GM12878 (cell line): ENCODE measurements at regions not wholly inside any gene's neighbourhood (a gene's known extent, or its start where the extent isn't known, plus 50 kb on each side); places are given as distances from the start of the nearest gene placed in this dataset.

Experiments used
- ATAC-seq: fragments of 200-7000 bp; cut with Tn5 transposase; 3 replicates; pipeline ENCODE4 v1.9.1; 2020; ENCODE audit warnings: mild to moderate bottlenecking, moderate library complexity
- BruUV-seq: library from RNA; stranded (reverse); fragments of 400-500 nt; replicated peaks from 2 replicates; lab custom pipeline; 2021; lab: Mats Ljungman, UMichigan
- CTCF ChIA-PET: fragments of 300-600 bp; sonication (Branson Sonifier 250); formaldehyde crosslinking; extraction: SDS; loops from one replicate; lab custom pipeline; 2021; ENCODE audit warnings: inconsistent platforms; lab: Yijun Ruan, JAX
- POLR2A ChIA-PET: fragments of 350-600 bp; formaldehyde crosslinking; extraction: SDS; loops from one replicate; lab custom pipeline; 2021; ENCODE audit warnings: inconsistent platforms; lab: Charles Lee
- RAD21 ChIA-PET: fragments of 300-600 bp; sonication (Branson Sonifier 250); formaldehyde crosslinking; loops from one replicate; lab custom pipeline; 2023; ENCODE audit warnings: antibody characterized with exemption; ENCODE audit not compliant: unreplicated experiment; lab: Charles Lee
- SMC1A ChIA-PET: fragments of 300-600 bp; sonication (Branson Sonifier 250); formaldehyde crosslinking; loops from one replicate; lab custom pipeline; 2023; ENCODE audit not compliant: unreplicated experiment, uncharacterized antibody; lab: Charles Lee
- DNase-seq: peaks from one replicate; pipeline ENCODE4 v3.0.0-alpha.2; 2011; ENCODE audit warnings: low read depth, low spot score
- FAIRE-seq: peaks from 3 replicates; lab custom pipeline; 2011; peaks lifted over from hg19 to GRCh38; lab: Jason Lieb, UNC
- H2AFZ ChIP-seq: 2 replicates; pipeline ENCODE4 v1.6.0; 2011; ENCODE audit warnings: low read depth, low read length, control low read depth; ENCODE audit not compliant: control insufficient read depth
- H3K27ac ChIP-seq: 2 replicates; pipeline ENCODE4 v1.5.1; 2011; ENCODE audit warnings: control low read depth; ENCODE audit not compliant: control insufficient read depth, insufficient read depth
- H3K27me3 ChIP-seq, 2 experiments: replicated peaks in 1 of 2; 2 replicates each; pipeline versions ENCODE4 v1.6.0 to v1.6.1; 2011; ENCODE audit warnings: low read length in 1 of 2; ENCODE audit not compliant: control insufficient read depth in 2 of 2, insufficient read depth in 2 of 2
- H3K36me3 ChIP-seq, 2 experiments: 2 replicates each; pipeline ENCODE4 v1.5.1; 2011; ENCODE audit warnings: low read length in 1 of 2; ENCODE audit not compliant: control insufficient read depth in 2 of 2, insufficient read depth in 2 of 2
- H3K4me1 ChIP-seq: 2 replicates; pipeline ENCODE4 v1.6.1; 2011; ENCODE audit warnings: mild to moderate bottlenecking, low read length, moderate library complexity, mixed read lengths; ENCODE audit not compliant: control insufficient read depth, insufficient read depth
- H3K4me2 ChIP-seq: 2 replicates; pipeline ENCODE4 v1.6.0; 2011; ENCODE audit warnings: control low read depth; ENCODE audit not compliant: control insufficient read depth, insufficient read depth
- H3K4me3 ChIP-seq: fragments of 200-600 bp; sonication (generic); 2 replicates; pipeline ENCODE4 v1.5.1; 2016
- H3K79me2 ChIP-seq: 2 replicates; pipeline ENCODE4 v1.6.0; 2011; ENCODE audit warnings: low read length; ENCODE audit not compliant: control insufficient read depth, insufficient read depth
- H3K9ac ChIP-seq: 2 replicates; pipeline ENCODE4 v1.8.0; 2011; ENCODE audit warnings: low read length, control low read depth, mixed read lengths; ENCODE audit not compliant: control insufficient read depth, insufficient read depth
- H3K9me3 ChIP-seq: replicated peaks from 3 replicates; pipeline ENCODE4 v1.5.1; 2011; ENCODE audit warnings: mild to moderate bottlenecking, low read length; ENCODE audit not compliant: control insufficient read depth, insufficient read depth
- H4K20me1 ChIP-seq: 2 replicates; pipeline ENCODE4 v1.6.0; 2011; ENCODE audit not compliant: control insufficient read depth, insufficient read depth
- BACH1 ChIP-seq: fragments of 450-650 bp; IDR thresholded peaks from 2 replicates; pipeline ENCODE4 v1.6.1; 2017; ENCODE audit warnings: mild to moderate bottlenecking, borderline replicate concordance
- CHD2 ChIP-seq: IDR thresholded peaks from 2 replicates; pipeline ENCODE4 v1.6.1; 2011; ENCODE audit warnings: low read depth, low read length, improper control_type of control experiment, borderline replicate concordance
- CHD4 ChIP-seq: fragments of 200-600 bp; sonication (generic); IDR thresholded peaks from 2 replicates; pipeline ENCODE4 v1.6.1; 2016; ENCODE audit warnings: mild to moderate bottlenecking
- CTCF ChIP-seq, 3 experiments: IDR thresholded peaks in 2 of 3; conservative IDR thresholded peaks in 1 of 3; 2 replicates each; pipeline ENCODE4 v1.5.1; 2011; ENCODE audit warnings: low read depth in 3 of 3, low read length in 3 of 3, mild to moderate bottlenecking in 3 of 3, control low read depth in 2 of 3, moderate library complexity in 2 of 3, inconsistent platforms in 1 of 3, mixed read lengths in 1 of 3; ENCODE audit not compliant: control insufficient read depth in 2 of 3, insufficient read depth in 1 of 3; ENCODE audit errors: extremely low read depth in 1 of 3
- E4F1 ChIP-seq: fragments of 450-650 bp; IDR thresholded peaks from 2 replicates; pipeline ENCODE4 v1.6.1; 2018; ENCODE audit warnings: borderline replicate concordance, mild to moderate bottlenecking; ENCODE audit not compliant: partially characterized antibody
- FOS ChIP-seq: IDR thresholded peaks from 3 replicates; pipeline ENCODE4 v1.6.1; 2011; ENCODE audit warnings: borderline replicate concordance; ENCODE audit not compliant: insufficient read length; ENCODE audit errors: extremely low read depth
- HDAC2 ChIP-seq: fragments of 200-600 bp; sonication (generic); IDR thresholded peaks from 2 replicates; pipeline ENCODE4 v1.6.1; 2017
- HDAC6 ChIP-seq: fragments of 200-600 bp; sonication (generic); IDR thresholded peaks from one replicate; pipeline ENCODE4 v1.8.0; 2017; ENCODE audit warnings: antibody characterized with exemption; ENCODE audit not compliant: unreplicated experiment
- MEF2A ChIP-seq: IDR thresholded peaks from 2 replicates; pipeline ENCODE4 v1.6.1; 2011; ENCODE audit warnings: low read depth, mild to moderate bottlenecking, low read length, moderate library complexity; ENCODE audit not compliant: insufficient read depth
- MXI1 ChIP-seq: fragments of 150-350 bp; IDR thresholded peaks from 2 replicates; pipeline ENCODE4 v1.6.1; 2011; ENCODE audit warnings: low read depth, mild to moderate bottlenecking, inconsistent platforms, low read length, improper control_type of control experiment
- NR2C1 ChIP-seq: fragments of 450-650 bp; IDR thresholded peaks from 2 replicates; pipeline ENCODE4 v1.6.1; 2017; ENCODE audit warnings: antibody characterized with exemption, mild to moderate bottlenecking, moderate library complexity
- NR2F1 ChIP-seq: fragments of 450-650 bp; conservative IDR thresholded peaks from 2 replicates; pipeline ENCODE4 v1.6.1; 2017; ENCODE audit warnings: mild to moderate bottlenecking
- RCOR1 ChIP-seq: conservative IDR thresholded peaks from 2 replicates; pipeline ENCODE4 v1.6.1; 2012; ENCODE audit warnings: low read depth, low read length, improper control_type of control experiment
- REST ChIP-seq: IDR thresholded peaks from 2 replicates; pipeline ENCODE4 v1.6.1; 2012; ENCODE audit warnings: mild to moderate bottlenecking, low read depth, low read length
- SREBF1 ChIP-seq: IDR thresholded peaks from 2 replicates; pipeline ENCODE4 v1.6.1; 2012; ENCODE audit warnings: mild to moderate bottlenecking, low read length
- STAT1 ChIP-seq: fragments of 450-650 bp; conservative IDR thresholded peaks from 2 replicates; pipeline ENCODE4 v1.6.1; 2014; ENCODE audit warnings: antibody characterized with exemption, mild to moderate bottlenecking
- WRNIP1 ChIP-seq: IDR thresholded peaks from 2 replicates; pipeline ENCODE4 v1.6.1; 2011; ENCODE audit warnings: low read depth, low read length, improper control_type of control experiment, borderline replicate concordance
- YBX1 ChIP-seq: fragments of 450-650 bp; IDR thresholded peaks from 2 replicates; pipeline ENCODE4 v1.6.1; 2016; ENCODE audit warnings: antibody characterized with exemption
- WGBS: methylation state at CpG from one replicate; pipeline ENCODE4 v1.1.6; 2016; ENCODE audit warnings: low lambda C conversion rate; ENCODE audit not compliant: insufficient replicate concordance, insufficient coverage; ENCODE audit errors: missing lambda C conversion rate; 5-methylcytosine and 5-hydroxymethylcytosine counted together
- in situ Hi-C: fragments of 300-500 bp; cut with MboI; formaldehyde crosslinking; loops from 9 replicates; pipeline ENCODE4 v1.14.3; 2018; ENCODE audit warnings: mixed read lengths
- intact Hi-C: fragments of 100-400 bp; cut with micrococcal nuclease; formaldehyde crosslinking; loops from one replicate; pipeline ENCODE4 v1.14.2; 2022; ENCODE audit not compliant: unreplicated experiment

GRCh38 chr7:50856231-50856630 is 73.5 kb upstream of the GRB10 start (continued):
- TF ChIP-seq STAT1, result no peak
- TF ChIP-seq MXI1, result no peak
- TF ChIP-seq REST, result no peak
- TF ChIP-seq HDAC6, result no peak
- TF ChIP-seq RCOR1, result no peak
- TF ChIP-seq, all 136 proteins: peak for 0

GRCh38 chr7:50855526-50855925 is 72.8 kb upstream of the GRB10 start:
- no peaks in the 10 kb centered on the region for H3K4me1 ChIP-seq
- SMC1A ChIA-PET, result no interaction called here
- peaks cover 0 to 2% of the 10 kb centered on the region in 2 experiments; a peak in 2 of 4 replicates for H3K27me3 ChIP-seq
- H3K4me3 ChIP-seq, result no peak overlapping the region
- no peaks in the 10 kb centered on the region for H3K79me2 ChIP-seq
- POLR2A ChIA-PET, result no interaction called here
- FAIRE-seq (no peak), DNase-seq (no peak), ATAC-seq (no peak)
- intact Hi-C loops, result no loop called here
- CTCF ChIA-PET, result no interaction called here
- H3K9ac ChIP-seq, result no peak overlapping the region
- H3K36me3 ChIP-seq, result no peaks in the 10 kb centered on the region
- H3K4me2 ChIP-seq, result no peak overlapping the region
- WGBS, result 10% methylated on average over 5 of the region's 5 CpGs
- H2AFZ ChIP-seq, result no peak overlapping the region
- no peaks in the 10 kb centered on the region for H4K20me1 ChIP-seq
- H3K27ac ChIP-seq, result no peak overlapping the region
- no peaks in the 10 kb centered on the region for H3K9me3 ChIP-seq
- no TSS peak for BruUV-seq
- RAD21 ChIA-PET, result no interaction called here
- in situ Hi-C loops, result no loop called here
- TF ChIP-seq WRNIP1 (no peak), MEF2A (no peak), E4F1 (no peak), HDAC2 (no peak), CHD4 (no peak), CTCF (IDR thresholded peaks at IDR 0.05 in 2 of 3, conservative IDR thresholded peaks at IDR 0.05 in 1 of 3; ENCODE audit: control insufficient read depth in 2 of 3, extremely low read depth in 1 of 3, insufficient read depth in 1 of 3, low read depth in 3 of 3, low read length in 3 of 3) (no peak), FOS (no peak), SREBF1 (no peak), YBX1 (no peak), NR2C1 (no peak), MXI1 (no peak), BACH1 (no peak), NR2F1 (no peak), CHD2 (no peak)
